AG10803 (cell line): ENCODE measurements at regions not wholly inside any gene's neighbourhood (a gene's known extent, or its start where the extent isn't known, plus 50 kb on each side); places are given as distances from the start of the nearest gene placed in this dataset.

Experiments
- DNase-seq: peaks from one replicate; pipeline ENCODE4 v3.0.0; 2010; ENCODE audit warnings: low read depth
- H3K4me3 ChIP-seq: 2 replicates; pipeline ENCODE4 v1.5.1; 2011; ENCODE audit warnings: mild to moderate bottlenecking, low read length, control low read depth
- TF ChIP-seq, protein P1 (sequence below): conservative IDR thresholded peaks from 2 replicates; pipeline ENCODE4 v1.5.1; 2011; ENCODE audit warnings: mild to moderate bottlenecking, low read length, control low read depth, inconsistent platforms

- DNase-seq: no peak
- no peak overlapping the region for H3K4me3 ChIP-seq
- TF ChIP-seq, protein P1, sequence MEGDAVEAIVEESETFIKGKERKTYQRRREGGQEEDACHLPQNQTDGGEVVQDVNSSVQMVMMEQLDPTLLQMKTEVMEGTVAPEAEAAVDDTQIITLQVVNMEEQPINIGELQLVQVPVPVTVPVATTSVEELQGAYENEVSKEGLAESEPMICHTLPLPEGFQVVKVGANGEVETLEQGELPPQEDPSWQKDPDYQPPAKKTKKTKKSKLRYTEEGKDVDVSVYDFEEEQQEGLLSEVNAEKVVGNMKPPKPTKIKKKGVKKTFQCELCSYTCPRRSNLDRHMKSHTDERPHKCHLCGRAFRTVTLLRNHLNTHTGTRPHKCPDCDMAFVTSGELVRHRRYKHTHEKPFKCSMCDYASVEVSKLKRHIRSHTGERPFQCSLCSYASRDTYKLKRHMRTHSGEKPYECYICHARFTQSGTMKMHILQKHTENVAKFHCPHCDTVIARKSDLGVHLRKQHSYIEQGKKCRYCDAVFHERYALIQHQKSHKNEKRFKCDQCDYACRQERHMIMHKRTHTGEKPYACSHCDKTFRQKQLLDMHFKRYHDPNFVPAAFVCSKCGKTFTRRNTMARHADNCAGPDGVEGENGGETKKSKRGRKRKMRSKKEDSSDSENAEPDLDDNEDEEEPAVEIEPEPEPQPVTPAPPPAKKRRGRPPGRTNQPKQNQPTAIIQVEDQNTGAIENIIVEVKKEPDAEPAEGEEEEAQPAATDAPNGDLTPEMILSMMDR: no peak
Measured at GRCh38 chr2:120583121-120583520, 152.5 kb upstream of the GLI2 start.

- H3K4me3 ChIP-seq: no peak overlapping the region
- no peak for DNase-seq
- TF ChIP-seq, protein P1: no peak
Measured at GRCh38 chr2:120583851-120584570, 151.7 kb upstream of the GLI2 start.

DNA sequence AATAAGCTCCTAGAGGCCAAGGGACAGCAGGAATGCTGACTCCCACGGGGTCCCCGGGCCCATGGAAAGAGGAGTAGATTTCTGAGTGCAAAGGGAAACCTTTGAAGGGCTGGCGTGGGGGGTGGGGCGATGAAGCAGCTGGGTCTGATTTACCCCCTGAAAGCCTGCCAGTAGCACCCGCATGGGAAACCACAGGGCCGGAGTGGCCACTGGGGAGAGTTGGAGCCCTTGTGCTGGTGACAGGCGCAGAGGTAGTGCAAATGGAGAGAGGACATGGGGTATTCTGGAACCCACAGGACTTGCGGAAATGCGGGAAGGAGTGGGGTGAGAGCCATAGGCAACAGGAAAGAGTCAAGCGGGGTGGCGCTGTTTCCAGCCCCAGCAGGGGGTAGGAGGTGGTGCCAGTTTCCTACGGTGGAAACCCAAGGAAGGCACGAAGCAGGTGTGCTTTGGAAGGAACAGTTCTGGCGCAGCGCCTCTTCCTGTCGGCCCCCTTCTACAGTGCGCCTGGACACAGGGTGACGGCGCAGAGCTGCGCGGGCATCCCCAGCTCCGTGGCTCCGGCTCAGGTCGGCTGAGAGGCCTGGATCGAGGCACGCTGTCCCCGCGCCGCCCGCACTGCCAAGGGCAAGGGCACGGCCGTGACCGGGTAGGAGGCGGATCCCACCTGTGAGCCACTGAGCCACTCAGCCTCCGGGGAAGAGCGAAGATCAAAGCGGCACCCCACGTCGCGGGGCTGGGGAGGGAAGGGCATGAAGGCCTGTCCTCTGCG lies 149.0 kb upstream of the GLI2 start:
- H3K4me3 ChIP-seq: no peak overlapping the region
- TF ChIP-seq, protein P1: no peak
- no peak for DNase-seq

DNA sequence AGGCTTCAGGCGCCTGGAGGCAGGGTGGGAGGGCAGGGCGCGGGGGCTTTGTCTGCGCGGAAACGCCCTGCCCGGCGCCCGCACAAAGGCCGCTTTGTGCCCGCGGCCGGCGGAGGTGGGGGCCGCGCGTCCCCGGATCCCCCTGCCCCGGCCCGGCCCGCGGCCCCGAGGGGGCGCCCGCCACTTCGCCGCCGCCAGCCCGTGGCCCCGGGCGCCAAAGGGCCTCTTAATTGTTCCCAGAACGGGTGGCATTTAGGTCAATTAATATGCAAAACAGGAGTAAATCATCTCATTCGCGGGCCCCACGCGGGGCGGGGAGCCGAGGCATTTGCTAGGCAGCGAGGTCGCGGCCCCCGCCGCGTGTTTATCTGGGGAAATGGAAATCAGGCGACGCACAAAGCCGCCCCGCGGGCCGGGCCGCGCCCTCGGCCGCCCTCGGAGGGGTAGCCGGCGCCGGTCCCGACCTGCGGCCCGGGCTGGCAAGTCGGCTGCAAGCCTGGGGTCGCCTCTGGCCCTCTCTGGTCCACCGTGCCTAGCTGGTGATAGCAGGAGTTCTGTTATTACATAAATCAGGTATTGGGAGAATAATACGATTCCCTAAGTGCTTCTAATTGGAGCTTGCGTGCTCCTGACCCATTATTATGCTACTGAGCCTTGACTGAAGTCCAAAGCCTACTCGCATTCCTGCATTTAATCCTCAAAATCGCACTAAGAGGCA lies 148.2 kb upstream of the GLI2 start:
- TF ChIP-seq, protein P1: no peak
- DNase-seq: no peak
- H3K4me3 ChIP-seq: no peak overlapping the region

DNA sequence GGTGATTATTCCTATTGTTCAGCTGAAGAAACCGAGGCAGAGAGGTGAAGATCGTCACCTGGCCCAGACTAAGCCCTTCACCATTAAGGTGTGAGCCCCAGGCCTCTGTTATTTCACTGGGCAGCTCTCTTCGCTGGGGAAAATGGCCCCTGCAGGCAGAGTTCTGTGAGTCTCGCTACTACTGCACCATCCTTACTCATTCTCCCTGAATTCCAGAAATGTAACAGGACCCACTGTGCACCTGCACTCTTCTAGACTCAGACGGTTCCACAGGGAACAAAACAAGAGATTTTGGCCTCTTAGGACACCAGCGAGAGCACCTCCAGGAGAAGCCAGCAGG lies 147.7 kb upstream of the GLI2 start:
- TF ChIP-seq, protein P1: no peak
- H3K4me3 ChIP-seq: no peak overlapping the region
- DNase-seq: no peak

GRCh38 chr2:120589771-120590608 lies 145.7 kb upstream of the GLI2 start:
- no peak overlapping the region for H3K4me3 ChIP-seq
- DNase-seq: peak; percentile 97
- TF ChIP-seq, protein P1: no peak
